ENCODE measurements at regions not wholly inside any gene's neighbourhood (a gene's known extent, or its start where the extent isn't known, plus 50 kb on each side); places are given as distances from the start of the nearest gene placed in this dataset.

DNA sequence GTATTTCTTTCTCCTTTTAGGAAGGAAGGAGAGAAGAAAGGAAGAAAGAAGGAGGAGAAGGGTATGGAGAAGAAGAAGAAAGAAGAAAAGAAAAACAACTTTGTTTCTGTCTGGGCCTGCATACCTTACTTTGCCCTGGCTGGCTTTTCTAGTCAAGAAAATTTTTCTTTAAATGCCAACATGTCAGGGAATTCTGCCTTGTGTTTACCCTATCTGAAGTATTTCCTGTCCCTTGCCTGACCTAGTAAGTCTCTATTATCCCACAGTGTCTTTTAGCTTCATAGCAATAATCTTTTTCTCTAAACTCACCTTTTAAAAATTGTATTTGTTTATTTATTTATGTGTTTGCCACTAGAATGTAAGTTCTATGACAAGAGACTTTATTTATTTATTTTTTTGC, 1864.1 kb downstream of the EFNA5 start:
- TF ChIP-seq CTCF (IDR thresholded peaks at IDR 0.05) = no peak
- Histone ChIP-seq H3K27me3 (no peaks in the 10 kb centered on the region), H3K4me1 (no peaks in the 10 kb centered on the region), H3K9me3 (peaks cover 0 to 12% (median 0%) of the 10 kb centered on the region in 11 donors), H3K27ac (no peak overlapping the region), H3K4me3 (no peak overlapping the region), H3K36me3 (no peaks in the 10 kb centered on the region)
- DNase-seq = no peak
- no peak for ATAC-seq
- intact Hi-C loops (cut with DNase I) = no loop called here

DNA sequence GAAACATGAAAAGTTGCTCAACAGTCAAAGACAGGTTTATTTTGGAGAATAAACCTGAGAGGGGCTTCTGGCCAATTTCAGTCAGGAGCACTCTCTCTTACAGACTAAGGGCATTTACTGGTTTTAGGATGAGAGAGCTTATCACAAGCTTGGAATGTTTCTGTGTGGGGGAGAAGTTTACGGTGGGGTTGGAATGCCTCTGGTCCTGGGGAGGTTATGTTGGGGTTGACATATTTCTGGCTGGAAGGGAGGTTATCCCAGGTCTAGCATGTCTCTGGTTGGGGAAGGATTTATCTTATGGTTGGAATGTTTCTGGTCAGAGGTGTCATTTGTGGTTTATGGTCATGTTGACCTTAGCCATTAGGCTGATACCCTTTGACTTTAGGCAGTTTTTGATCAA, 1867.3 kb downstream of the EFNA5 start:
- no peaks in the 10 kb centered on the region for H3K27me3 ChIP-seq
- 91 to 92% methylated on average over 1 of the region's 1 CpG for WGBS, 2 donors
- ATAC-seq (no peak), DNase-seq (no peak)
- no peak overlapping the region for H3K27ac ChIP-seq
- H3K9me3 ChIP-seq = peaks cover 0 to 12% (median 0%) of the 10 kb centered on the region in 11 donors
- no peak for TF ChIP-seq CTCF (IDR thresholded peaks at IDR 0.05)
- H3K4me3 ChIP-seq = no peak overlapping the region
- no peaks in the 10 kb centered on the region for H3K4me1 ChIP-seq
- intact Hi-C loops (cut with DNase I) = no loop called here
- H3K36me3 ChIP-seq = no peaks in the 10 kb centered on the region

- no peaks in the 10 kb centered on the region for H3K27me3 ChIP-seq
- DNase-seq (no peak), ATAC-seq (no peak)
- no peaks in the 10 kb centered on the region for H3K9me3 ChIP-seq
- no peaks in the 10 kb centered on the region for H3K36me3 ChIP-seq
- H3K4me3 ChIP-seq = no peak overlapping the region
- no peak overlapping the region for H3K27ac ChIP-seq
- 92% methylated on average over 3 of the region's 3 CpGs for WGBS, 2 donors
- no peaks in the 10 kb centered on the region for H3K4me1 ChIP-seq
- TF ChIP-seq CTCF (IDR thresholded peaks at IDR 0.05) = no peak
- intact Hi-C loops (cut with DNase I) = no loop called here
These were observed 1876.2 kb downstream of the EFNA5 start for GRCh38 chr5:105794578-105794977.

- 56 to 67% methylated on average over 1 of the region's 1 CpG for WGBS, 2 donors
- DNase-seq (no peak), ATAC-seq (no peak)
- no peaks in the 10 kb centered on the region for H3K27me3 ChIP-seq
- H3K4me3 ChIP-seq = no peak overlapping the region
- H3K27ac ChIP-seq = no peak overlapping the region
- H3K4me1 ChIP-seq = no peaks in the 10 kb centered on the region
- H3K9me3 ChIP-seq = peaks cover 0 to 5% (median 0%) of the 10 kb centered on the region in 11 donors
- no peak for TF ChIP-seq CTCF (IDR thresholded peaks at IDR 0.05)
- intact Hi-C loops (cut with DNase I) = no loop called here
- no peaks in the 10 kb centered on the region for H3K36me3 ChIP-seq
These were observed 1881.5 kb downstream of the EFNA5 start for GRCh38 chr5:105789246-105789645.

DNA sequence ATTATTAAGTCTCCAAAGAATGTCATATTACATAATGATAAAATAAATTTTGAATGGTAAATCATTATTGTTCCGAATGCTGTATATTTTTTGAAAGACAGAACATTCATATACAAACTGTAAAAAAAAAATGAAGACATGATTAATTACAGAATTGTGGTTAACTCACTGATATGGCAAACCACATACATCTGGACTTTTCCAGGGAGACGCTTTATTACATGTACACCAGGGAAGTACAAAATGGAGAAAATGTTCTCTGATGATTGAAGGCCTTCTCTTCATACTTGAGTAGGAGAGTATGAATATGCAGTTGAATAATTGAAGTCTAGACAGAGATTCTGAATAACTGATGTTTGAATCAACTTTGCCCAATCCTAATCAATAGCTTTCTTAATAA, 1886.9 kb downstream of the EFNA5 start:
- Histone ChIP-seq H3K4me3 (no peak overlapping the region), H3K27ac (no peak overlapping the region), H3K27me3 (no peaks in the 10 kb centered on the region), H3K36me3 (no peaks in the 10 kb centered on the region), H3K4me1 (no peaks in the 10 kb centered on the region), H3K9me3 (peaks cover 0 to 3% (median 0%) of the 10 kb centered on the region in 11 donors)
- DNase-seq (no peak), ATAC-seq (no peak)
- 92 to 95% methylated on average over 2 of the region's 2 CpGs for WGBS, 2 donors
- no peak for TF ChIP-seq CTCF (IDR thresholded peaks at IDR 0.05)
- intact Hi-C loops (cut with DNase I) = no loop called here
